H1 (cell line): ENCODE measurements at regions not wholly inside any gene's neighbourhood (a gene's known extent, or its start where the extent isn't known, plus 50 kb on each side); places are given as distances from the start of the nearest gene placed in this dataset.

Source experiments
- EZH2 ChIP-seq: fragments of 200-600 bp; sonication (generic); IDR thresholded peaks from 2 replicates; pipeline ENCODE4 v1.7.1; 2012; ENCODE audit warnings: low read depth, mild to moderate bottlenecking, moderate library complexity, low read length, inconsistent platforms; ENCODE audit not compliant: severe bottlenecking
- GABPA ChIP-seq: IDR thresholded peaks from 2 replicates; pipeline ENCODE4 v1.6.1; 2011; ENCODE audit warnings: mild to moderate bottlenecking, low read length, moderate library complexity, borderline replicate concordance; ENCODE audit not compliant: insufficient read depth
- KDM5A ChIP-seq: fragments of 200-600 bp; IDR thresholded peaks from 2 replicates; pipeline ENCODE4 v1.7.1; 2012; ENCODE audit warnings: mild to moderate bottlenecking, low read length, inconsistent platforms, mixed read lengths
- NRF1 ChIP-seq: IDR thresholded peaks from 2 replicates; pipeline ENCODE4 v1.6.1; 2011; ENCODE audit warnings: mild to moderate bottlenecking, low read depth, low read length, improper control_type of control experiment
- RFX5 ChIP-seq: IDR thresholded peaks from 2 replicates; pipeline ENCODE4 v1.6.1; 2011; ENCODE audit warnings: low read depth, low read length, improper control_type of control experiment, borderline replicate concordance
- TF ChIP-seq, protein P1 (sequence below): fragments of 300-600 bp; sonication (generic); IDR thresholded peaks from 2 replicates; pipeline ENCODE4 v1.7.1; 2012; ENCODE audit warnings: low read length, moderate library complexity, mild to moderate bottlenecking, inconsistent platforms; ENCODE audit not compliant: insufficient replicate concordance

DNA sequence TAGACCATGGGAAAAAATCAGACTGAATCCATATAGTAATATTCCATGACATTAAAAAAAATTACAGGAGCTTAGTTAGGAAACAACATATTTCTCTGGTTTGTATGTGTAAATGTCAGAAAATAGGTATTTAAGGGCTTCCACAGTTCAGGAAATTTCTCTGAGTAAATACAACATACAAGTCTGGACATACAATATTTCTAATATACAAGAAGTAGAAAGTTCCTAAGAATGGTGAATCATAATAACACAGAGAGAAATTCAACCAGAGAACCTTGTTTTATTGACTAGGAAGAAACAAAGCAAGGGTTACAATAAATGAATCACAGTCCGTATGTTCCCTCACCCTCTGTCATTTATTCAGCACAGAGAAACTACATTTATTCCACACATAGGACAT lies 532.7 kb upstream of the FAT3 start (continued):
- TF ChIP-seq, protein P1, sequence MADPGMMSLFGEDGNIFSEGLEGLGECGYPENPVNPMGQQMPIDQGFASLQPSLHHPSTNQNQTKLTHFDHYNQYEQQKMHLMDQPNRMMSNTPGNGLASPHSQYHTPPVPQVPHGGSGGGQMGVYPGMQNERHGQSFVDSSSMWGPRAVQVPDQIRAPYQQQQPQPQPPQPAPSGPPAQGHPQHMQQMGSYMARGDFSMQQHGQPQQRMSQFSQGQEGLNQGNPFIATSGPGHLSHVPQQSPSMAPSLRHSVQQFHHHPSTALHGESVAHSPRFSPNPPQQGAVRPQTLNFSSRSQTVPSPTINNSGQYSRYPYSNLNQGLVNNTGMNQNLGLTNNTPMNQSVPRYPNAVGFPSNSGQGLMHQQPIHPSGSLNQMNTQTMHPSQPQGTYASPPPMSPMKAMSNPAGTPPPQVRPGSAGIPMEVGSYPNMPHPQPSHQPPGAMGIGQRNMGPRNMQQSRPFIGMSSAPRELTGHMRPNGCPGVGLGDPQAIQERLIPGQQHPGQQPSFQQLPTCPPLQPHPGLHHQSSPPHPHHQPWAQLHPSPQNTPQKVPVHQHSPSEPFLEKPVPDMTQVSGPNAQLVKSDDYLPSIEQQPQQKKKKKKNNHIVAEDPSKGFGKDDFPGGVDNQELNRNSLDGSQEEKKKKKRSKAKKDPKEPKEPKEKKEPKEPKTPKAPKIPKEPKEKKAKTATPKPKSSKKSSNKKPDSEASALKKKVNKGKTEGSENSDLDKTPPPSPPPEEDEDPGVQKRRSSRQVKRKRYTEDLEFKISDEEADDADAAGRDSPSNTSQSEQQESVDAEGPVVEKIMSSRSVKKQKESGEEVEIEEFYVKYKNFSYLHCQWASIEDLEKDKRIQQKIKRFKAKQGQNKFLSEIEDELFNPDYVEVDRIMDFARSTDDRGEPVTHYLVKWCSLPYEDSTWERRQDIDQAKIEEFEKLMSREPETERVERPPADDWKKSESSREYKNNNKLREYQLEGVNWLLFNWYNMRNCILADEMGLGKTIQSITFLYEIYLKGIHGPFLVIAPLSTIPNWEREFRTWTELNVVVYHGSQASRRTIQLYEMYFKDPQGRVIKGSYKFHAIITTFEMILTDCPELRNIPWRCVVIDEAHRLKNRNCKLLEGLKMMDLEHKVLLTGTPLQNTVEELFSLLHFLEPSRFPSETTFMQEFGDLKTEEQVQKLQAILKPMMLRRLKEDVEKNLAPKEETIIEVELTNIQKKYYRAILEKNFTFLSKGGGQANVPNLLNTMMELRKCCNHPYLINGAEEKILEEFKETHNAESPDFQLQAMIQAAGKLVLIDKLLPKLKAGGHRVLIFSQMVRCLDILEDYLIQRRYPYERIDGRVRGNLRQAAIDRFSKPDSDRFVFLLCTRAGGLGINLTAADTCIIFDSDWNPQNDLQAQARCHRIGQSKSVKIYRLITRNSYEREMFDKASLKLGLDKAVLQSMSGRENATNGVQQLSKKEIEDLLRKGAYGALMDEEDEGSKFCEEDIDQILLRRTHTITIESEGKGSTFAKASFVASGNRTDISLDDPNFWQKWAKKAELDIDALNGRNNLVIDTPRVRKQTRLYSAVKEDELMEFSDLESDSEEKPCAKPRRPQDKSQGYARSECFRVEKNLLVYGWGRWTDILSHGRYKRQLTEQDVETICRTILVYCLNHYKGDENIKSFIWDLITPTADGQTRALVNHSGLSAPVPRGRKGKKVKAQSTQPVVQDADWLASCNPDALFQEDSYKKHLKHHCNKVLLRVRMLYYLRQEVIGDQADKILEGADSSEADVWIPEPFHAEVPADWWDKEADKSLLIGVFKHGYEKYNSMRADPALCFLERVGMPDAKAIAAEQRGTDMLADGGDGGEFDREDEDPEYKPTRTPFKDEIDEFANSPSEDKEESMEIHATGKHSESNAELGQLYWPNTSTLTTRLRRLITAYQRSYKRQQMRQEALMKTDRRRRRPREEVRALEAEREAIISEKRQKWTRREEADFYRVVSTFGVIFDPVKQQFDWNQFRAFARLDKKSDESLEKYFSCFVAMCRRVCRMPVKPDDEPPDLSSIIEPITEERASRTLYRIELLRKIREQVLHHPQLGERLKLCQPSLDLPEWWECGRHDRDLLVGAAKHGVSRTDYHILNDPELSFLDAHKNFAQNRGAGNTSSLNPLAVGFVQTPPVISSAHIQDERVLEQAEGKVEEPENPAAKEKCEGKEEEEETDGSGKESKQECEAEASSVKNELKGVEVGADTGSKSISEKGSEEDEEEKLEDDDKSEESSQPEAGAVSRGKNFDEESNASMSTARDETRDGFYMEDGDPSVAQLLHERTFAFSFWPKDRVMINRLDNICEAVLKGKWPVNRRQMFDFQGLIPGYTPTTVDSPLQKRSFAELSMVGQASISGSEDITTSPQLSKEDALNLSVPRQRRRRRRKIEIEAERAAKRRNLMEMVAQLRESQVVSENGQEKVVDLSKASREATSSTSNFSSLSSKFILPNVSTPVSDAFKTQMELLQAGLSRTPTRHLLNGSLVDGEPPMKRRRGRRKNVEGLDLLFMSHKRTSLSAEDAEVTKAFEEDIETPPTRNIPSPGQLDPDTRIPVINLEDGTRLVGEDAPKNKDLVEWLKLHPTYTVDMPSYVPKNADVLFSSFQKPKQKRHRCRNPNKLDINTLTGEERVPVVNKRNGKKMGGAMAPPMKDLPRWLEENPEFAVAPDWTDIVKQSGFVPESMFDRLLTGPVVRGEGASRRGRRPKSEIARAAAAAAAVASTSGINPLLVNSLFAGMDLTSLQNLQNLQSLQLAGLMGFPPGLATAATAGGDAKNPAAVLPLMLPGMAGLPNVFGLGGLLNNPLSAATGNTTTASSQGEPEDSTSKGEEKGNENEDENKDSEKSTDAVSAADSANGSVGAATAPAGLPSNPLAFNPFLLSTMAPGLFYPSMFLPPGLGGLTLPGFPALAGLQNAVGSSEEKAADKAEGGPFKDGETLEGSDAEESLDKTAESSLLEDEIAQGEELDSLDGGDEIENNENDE = no peak
- TF ChIP-seq GABPA (no peak), EZH2 (no peak), RFX5 (no peak), NRF1 (no peak), KDM5A (no peak)
- TF ChIP-seq, all 59 proteins: peak for 0
